Endodermal cell (in vitro differentiated cells): ENCODE measurements at regions not wholly inside any gene's neighbourhood (a gene's known extent, or its start where the extent isn't known, plus 50 kb on each side); places are given as distances from the start of the nearest gene placed in this dataset.

ENCODE experiments used
- DNase-seq: peaks from one replicate; pipeline ENCODE4 v3.0.0-alpha.2; 2017
- H3K27ac ChIP-seq: 2 replicates; pipeline ENCODE4 v1.5.1; 2013; ENCODE audit warnings: mild to moderate bottlenecking, low read depth, low read length, moderate library complexity
- H3K27me3 ChIP-seq: 2 replicates; pipeline ENCODE4 v1.6.1; 2013; ENCODE audit warnings: mild to moderate bottlenecking, low read length, moderate library complexity; ENCODE audit not compliant: insufficient read depth, control insufficient read depth, poor library complexity, severe bottlenecking
- H3K36me3 ChIP-seq: 2 replicates; pipeline ENCODE4 v1.7.0; 2013; ENCODE audit warnings: mild to moderate bottlenecking, low read length, moderate library complexity; ENCODE audit not compliant: control insufficient read depth, insufficient read depth
- H3K4me1 ChIP-seq: one replicate; pipeline ENCODE4 v1.7.0; 2013; ENCODE audit warnings: low read length; ENCODE audit not compliant: control insufficient read depth, insufficient read depth
- H3K4me3 ChIP-seq: 2 replicates; pipeline ENCODE4 v1.5.1; 2013; ENCODE audit warnings: mild to moderate bottlenecking, low read length, moderate library complexity
- H3K9ac ChIP-seq: 2 replicates; pipeline ENCODE4 v1.6.1; 2013; ENCODE audit warnings: mild to moderate bottlenecking, low read length, moderate library complexity; ENCODE audit not compliant: poor library complexity, severe bottlenecking; ENCODE audit errors: extremely low read depth
- H3K9me3 ChIP-seq: 2 replicates; pipeline ENCODE4 v1.6.1; 2013; ENCODE audit warnings: mild to moderate bottlenecking, low read length, moderate library complexity; ENCODE audit not compliant: control insufficient read depth
- H3K27ac Mint-ChIP-seq: 2 replicates; pipeline ENCODE4 v1.8.0; 2020; ENCODE audit warnings: mixed read lengths
- H3K27me3 Mint-ChIP-seq: 2 replicates; pipeline ENCODE4 v1.8.0; 2021; ENCODE audit warnings: mild to moderate bottlenecking, mixed read lengths; ENCODE audit not compliant: insufficient read depth
- H3K36me3 Mint-ChIP-seq: 2 replicates; pipeline ENCODE4 v1.8.0; 2020; ENCODE audit warnings: low read depth, mixed read lengths
- H3K4me1 Mint-ChIP-seq: 2 replicates; pipeline ENCODE4 v1.8.0; 2020; ENCODE audit warnings: mixed read lengths
- H3K4me3 Mint-ChIP-seq: 2 replicates; pipeline ENCODE4 v1.8.0; 2020; ENCODE audit warnings: mild to moderate bottlenecking, moderate library complexity, mixed read lengths
- H3K9me3 Mint-ChIP-seq: 2 replicates; pipeline ENCODE4 v1.8.0; 2020; ENCODE audit warnings: mild to moderate bottlenecking, mixed read lengths
- WGBS, 2 experiments: methylation state at CpG; one replicate each; pipeline versions ENCODE4 v1.1.5 to v1.1.7; 2013; ENCODE audit warnings: missing lambda C conversion rate in 2 of 2, mixed read lengths in 1 of 2; ENCODE audit not compliant: insufficient coverage in 1 of 2, insufficient read length in 1 of 2; 5-methylcytosine and 5-hydroxymethylcytosine counted together
- TF ChIP-seq, protein P1 (sequence below): fragments of 200-600 bp; sonication (generic); conservative IDR thresholded peaks from 2 replicates; pipeline ENCODE4 v1.5.0; 2021; ENCODE audit warnings: antibody characterized with exemption, mild to moderate bottlenecking

DNA sequence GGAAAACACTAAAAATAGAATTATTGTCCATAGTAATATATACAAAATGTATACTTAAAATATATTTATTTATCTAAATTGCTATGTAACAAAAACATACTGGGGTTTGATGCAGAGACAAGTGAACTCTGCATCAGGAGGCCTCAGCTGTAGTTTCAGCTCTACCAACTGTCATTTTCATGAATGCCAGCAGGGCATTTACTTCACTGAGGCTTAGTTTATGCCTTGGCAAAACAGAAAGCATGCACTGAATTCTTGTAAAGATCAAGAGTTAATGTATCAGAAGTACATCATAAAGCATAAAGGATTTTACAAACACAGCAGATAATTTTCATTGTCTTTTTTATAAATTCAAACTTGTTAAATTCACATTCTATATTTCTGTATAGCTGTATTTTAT, 577.0 kb downstream of the C4orf33 start:
- Mint-ChIP-seq H3K27ac (no peak overlapping the region), H3K9me3 (peaks cover 21% of the 10 kb centered on the region), H3K4me1 (peaks cover 1% of the 10 kb centered on the region), H3K4me3 (no peak overlapping the region), H3K27me3 (no peaks in the 10 kb centered on the region), H3K36me3 (no peaks in the 10 kb centered on the region)
- Histone ChIP-seq H3K27me3 (no peaks in the 10 kb centered on the region), H3K9ac (no peak overlapping the region), H3K4me1 (no peaks in the 10 kb centered on the region), H3K36me3 (no peaks in the 10 kb centered on the region), H3K27ac (no peak overlapping the region), H3K9me3 (peaks cover 13% of the 10 kb centered on the region), H3K4me3 (no peak overlapping the region)
- TF ChIP-seq, protein P1, sequence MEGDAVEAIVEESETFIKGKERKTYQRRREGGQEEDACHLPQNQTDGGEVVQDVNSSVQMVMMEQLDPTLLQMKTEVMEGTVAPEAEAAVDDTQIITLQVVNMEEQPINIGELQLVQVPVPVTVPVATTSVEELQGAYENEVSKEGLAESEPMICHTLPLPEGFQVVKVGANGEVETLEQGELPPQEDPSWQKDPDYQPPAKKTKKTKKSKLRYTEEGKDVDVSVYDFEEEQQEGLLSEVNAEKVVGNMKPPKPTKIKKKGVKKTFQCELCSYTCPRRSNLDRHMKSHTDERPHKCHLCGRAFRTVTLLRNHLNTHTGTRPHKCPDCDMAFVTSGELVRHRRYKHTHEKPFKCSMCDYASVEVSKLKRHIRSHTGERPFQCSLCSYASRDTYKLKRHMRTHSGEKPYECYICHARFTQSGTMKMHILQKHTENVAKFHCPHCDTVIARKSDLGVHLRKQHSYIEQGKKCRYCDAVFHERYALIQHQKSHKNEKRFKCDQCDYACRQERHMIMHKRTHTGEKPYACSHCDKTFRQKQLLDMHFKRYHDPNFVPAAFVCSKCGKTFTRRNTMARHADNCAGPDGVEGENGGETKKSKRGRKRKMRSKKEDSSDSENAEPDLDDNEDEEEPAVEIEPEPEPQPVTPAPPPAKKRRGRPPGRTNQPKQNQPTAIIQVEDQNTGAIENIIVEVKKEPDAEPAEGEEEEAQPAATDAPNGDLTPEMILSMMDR: peak; percentile 56
- no peak for DNase-seq

GRCh38 chr4:129675036-129675435, 579.1 kb downstream of the C4orf33 start:
- H3K9ac ChIP-seq: no peak overlapping the region
- no peaks in the 10 kb centered on the region for H3K36me3 ChIP-seq
- H3K4me1 ChIP-seq: no peaks in the 10 kb centered on the region
- WGBS, 2 experiments: 78 to 98% methylated on average over 1 of the region's 1 CpG
- no peak for DNase-seq
- Mint-ChIP-seq H3K4me1 (no peaks in the 10 kb centered on the region), H3K36me3 (no peaks in the 10 kb centered on the region), H3K27ac (no peak overlapping the region), H3K27me3 (no peaks in the 10 kb centered on the region), H3K9me3 (peaks cover 27% of the 10 kb centered on the region), H3K4me3 (no peak overlapping the region)
- TF ChIP-seq, protein P1: no peak
- peaks cover 18% of the 10 kb centered on the region for H3K9me3 ChIP-seq
- no peaks in the 10 kb centered on the region for H3K27me3 ChIP-seq
- no peak overlapping the region for H3K27ac ChIP-seq
- no peak overlapping the region for H3K4me3 ChIP-seq

DNA sequence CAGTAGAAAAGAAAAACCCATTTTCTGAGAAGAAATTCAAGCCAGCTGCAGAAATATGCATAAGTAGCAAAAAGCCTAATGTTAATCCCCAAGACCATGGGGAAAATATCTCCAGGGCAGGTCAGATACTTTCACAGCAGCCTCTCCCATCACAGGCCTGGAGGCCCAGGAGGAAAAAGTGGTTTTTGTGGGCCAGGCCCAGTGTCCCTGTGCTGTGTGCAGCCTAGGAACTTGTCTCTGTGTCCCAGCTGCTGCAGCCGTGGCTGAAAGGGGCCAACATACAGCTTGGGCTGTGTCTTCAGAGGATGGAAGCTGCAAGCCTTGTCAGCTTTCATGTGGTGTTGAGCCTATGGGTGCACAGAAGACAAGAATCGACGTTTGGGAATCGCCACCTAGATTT, 581.0 kb downstream of the C4orf33 start:
- no peaks in the 10 kb centered on the region for H3K4me1 ChIP-seq
- H3K4me1 Mint-ChIP-seq: no peaks in the 10 kb centered on the region
- H3K36me3 ChIP-seq: no peaks in the 10 kb centered on the region
- H3K27me3 ChIP-seq: no peaks in the 10 kb centered on the region
- no peaks in the 10 kb centered on the region for H3K36me3 Mint-ChIP-seq
- H3K4me3 Mint-ChIP-seq: no peak overlapping the region
- no peaks in the 10 kb centered on the region for H3K27me3 Mint-ChIP-seq
- no peak overlapping the region for H3K27ac Mint-ChIP-seq
- H3K9me3 ChIP-seq: peaks cover 18% of the 10 kb centered on the region
- no peak overlapping the region for H3K4me3 ChIP-seq
- no peak for DNase-seq
- no peak overlapping the region for H3K27ac ChIP-seq
- H3K9me3 Mint-ChIP-seq: peaks cover 27% of the 10 kb centered on the region
- TF ChIP-seq, protein P1: no peak
- 93 to 94% methylated on average over 4 of the region's 4 CpGs for WGBS, 2 experiments
- no peak overlapping the region for H3K9ac ChIP-seq
